NCI-H1436 (cell line): ENCODE measurements at regions not wholly inside any gene's neighbourhood (a gene's known extent, or its start where the extent isn't known, plus 50 kb on each side); places are given as distances from the start of the nearest gene placed in this dataset.
"Not testable (repeated sequence)": the region's sequence is repeated elsewhere in the genome, so short reads cannot be mapped to it uniquely, and the experiment has no call there.

Source experiments
- DNase-seq: peaks from one replicate; lab custom pipeline; 2025; lab: John Stamatoyannopoulos, UW

- DNase-seq: no peak
These were observed 1208.5 kb downstream of the NSUN3 start for GRCh38 chr3:95271395-95271794.

- DNase-seq: no peak
These were observed 1209.3 kb downstream of the NSUN3 start for GRCh38 chr3:95272166-95272565.

GRCh38 chr3:95272781-95273180 is 1209.9 kb downstream of the NSUN3 start:
- DNase-seq: no peak

GRCh38 chr3:95277613-95278012 is 1214.8 kb downstream of the NSUN3 start:
- DNase-seq: no peak

GRCh38 chr3:95280711-95281352 is 1218.0 kb downstream of the NSUN3 start:
- no peak for DNase-seq

- no peak for DNase-seq
These were observed 1226.4 kb downstream of the NSUN3 start for GRCh38 chr3:95289295-95289694.

- no peak for DNase-seq
These were observed 1234.7 kb downstream of the NSUN3 start for GRCh38 chr3:95297581-95297980.

- DNase-seq: no peak
These were observed 1239.2 kb downstream of the NSUN3 start for GRCh38 chr3:95302044-95302443.

- DNase-seq: no peak
These were observed 1247.7 kb downstream of the NSUN3 start for GRCh38 chr3:95310560-95310959.

- no peak for DNase-seq
These were observed 1248.4 kb downstream of the NSUN3 start for GRCh38 chr3:95311272-95311671.

GRCh38 chr3:95312650-95313049 is 1249.8 kb downstream of the NSUN3 start:
- DNase-seq: no peak

- DNase-seq: no peak
These were observed 1257.1 kb downstream of the NSUN3 start for GRCh38 chr3:95319921-95320494.

GRCh38 chr3:95327478-95327877 is 1264.6 kb downstream of the NSUN3 start:
- DNase-seq: no peak

- no peak for DNase-seq
These were observed 1271.0 kb downstream of the NSUN3 start for GRCh38 chr3:95333826-95334225.

GRCh38 chr3:95334461-95334860 is 1271.6 kb downstream of the NSUN3 start:
- DNase-seq: no peak

- no peak for DNase-seq
These were observed 1272.7 kb downstream of the NSUN3 start for GRCh38 chr3:95335517-95335916.

- no peak for DNase-seq
These were observed 1275.6 kb downstream of the NSUN3 start for GRCh38 chr3:95338446-95338845.

GRCh38 chr3:95341314-95341713 is 1278.5 kb downstream of the NSUN3 start:
- no peak for DNase-seq

- DNase-seq: no peak
These were observed 1280.4 kb downstream of the NSUN3 start for GRCh38 chr3:95343228-95343627.

GRCh38 chr3:95343767-95344166 is 1280.9 kb downstream of the NSUN3 start:
- DNase-seq: no peak

- not testable (repeated sequence) for DNase-seq
These were observed 1285.1 kb downstream of the NSUN3 start for GRCh38 chr3:95347936-95348335.

GRCh38 chr3:95348879-95349278 is 1286.0 kb downstream of the NSUN3 start:
- DNase-seq: no peak

- DNase-seq: no peak
These were observed 1287.2 kb downstream of the NSUN3 start for GRCh38 chr3:95350049-95350448.

- no peak for DNase-seq
These were observed 1288.3 kb downstream of the NSUN3 start for GRCh38 chr3:95351158-95351557.
